Ectodermal cell (in vitro differentiated cells): ENCODE measurements at regions not wholly inside any gene's neighbourhood (a gene's known extent, or its start where the extent isn't known, plus 50 kb on each side); places are given as distances from the start of the nearest gene placed in this dataset.

ENCODE experiments used
- H3K27ac ChIP-seq: 2 replicates; pipeline ENCODE4 v1.7.0; 2013; ENCODE audit warnings: mild to moderate bottlenecking, low read depth, low read length; ENCODE audit not compliant: insufficient read depth, poor library complexity, severe bottlenecking
- H3K27me3 ChIP-seq: 2 replicates; pipeline ENCODE4 v1.7.0; 2013; ENCODE audit warnings: mild to moderate bottlenecking, low read length; ENCODE audit not compliant: insufficient read depth, control insufficient read depth, poor library complexity, severe bottlenecking
- H3K36me3 ChIP-seq: one replicate; pipeline ENCODE4 v1.7.0; 2013; ENCODE audit warnings: low read length; ENCODE audit not compliant: control insufficient read depth, insufficient read depth
- H3K4me1 ChIP-seq: one replicate; pipeline ENCODE4 v1.7.0; 2013; ENCODE audit warnings: low read length; ENCODE audit not compliant: control insufficient read depth, insufficient read depth
- H3K4me3 ChIP-seq: 2 replicates; pipeline ENCODE4 v1.7.0; 2013; ENCODE audit warnings: low read depth, low read length, control low read depth; ENCODE audit not compliant: insufficient read depth
- H3K9me3 ChIP-seq: 2 replicates; pipeline ENCODE4 v1.7.0; 2013; ENCODE audit warnings: mild to moderate bottlenecking, low read length, moderate library complexity; ENCODE audit not compliant: control insufficient read depth
- WGBS, 2 experiments: methylation state at CpG; one replicate each; pipeline ENCODE4 v1.1.7; 2013; ENCODE audit warnings: missing lambda C conversion rate in 2 of 2; 5-methylcytosine and 5-hydroxymethylcytosine counted together

- no peaks in the 10 kb centered on the region for H3K27me3 ChIP-seq
- H3K4me3 ChIP-seq, result no peak overlapping the region
- no peaks in the 10 kb centered on the region for H3K9me3 ChIP-seq
- WGBS, 2 experiments, result 78 to 100% methylated on average over 1 to 3 of the region's 3 CpGs
- H3K4me1 ChIP-seq, result peaks cover 5% of the 10 kb centered on the region
- H3K27ac ChIP-seq, result no peak overlapping the region
- no peaks in the 10 kb centered on the region for H3K36me3 ChIP-seq
Observed at GRCh38 chr22:49580024-49580423, 247.6 kb downstream of the BRD1 start.

DNA sequence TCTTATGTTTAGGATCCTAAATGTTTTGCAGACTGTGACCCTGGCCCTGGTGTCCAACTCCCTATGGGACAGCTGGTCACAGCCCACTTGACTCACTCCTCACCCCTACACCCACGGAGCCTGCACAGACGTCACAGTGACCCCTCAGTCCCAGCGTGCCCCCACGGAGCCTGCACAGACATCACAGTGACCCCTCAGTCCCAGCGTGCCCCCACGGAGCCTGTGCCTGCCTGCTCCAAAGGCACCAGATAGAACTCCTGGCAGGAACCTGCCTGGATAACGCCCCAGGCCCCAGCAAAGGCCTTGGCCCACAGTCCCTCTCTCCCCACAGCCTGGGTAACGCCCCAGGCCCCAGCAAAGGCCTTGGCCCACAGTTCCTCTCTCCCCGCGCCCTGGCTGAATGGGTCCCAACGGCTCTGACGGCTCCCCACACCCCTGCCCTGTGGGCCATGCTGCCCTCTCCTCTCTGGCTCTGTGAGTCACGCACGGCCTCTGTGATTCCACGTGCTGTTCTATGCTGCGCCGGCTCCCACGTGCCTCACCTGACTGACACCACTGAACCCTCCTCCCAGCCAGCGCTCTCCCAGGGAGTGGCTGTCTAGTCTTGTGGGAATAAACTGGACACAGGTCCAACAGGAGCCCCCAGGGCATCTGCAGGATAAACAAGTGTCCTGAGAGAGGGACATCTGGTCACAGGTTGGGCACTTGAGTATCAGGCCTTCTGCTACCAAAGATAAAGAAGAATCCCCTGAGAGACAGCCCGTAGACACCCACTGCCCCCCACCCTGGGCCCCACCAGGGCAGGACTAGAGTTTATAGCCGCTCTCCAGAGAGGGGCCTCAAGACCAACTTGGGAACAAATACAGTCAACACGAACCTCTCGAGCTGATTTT is 250.3 kb downstream of the BRD1 start:
- Histone ChIP-seq H3K4me3 (no peak overlapping the region), H3K36me3 (no peaks in the 10 kb centered on the region), H3K9me3 (no peaks in the 10 kb centered on the region), H3K27me3 (no peaks in the 10 kb centered on the region), H3K27ac (no peak overlapping the region), H3K4me1 (peaks cover 3% of the 10 kb centered on the region)
- WGBS, 2 experiments, result 91 to 92% methylated on average over 23 of the region's 23 CpGs

DNA sequence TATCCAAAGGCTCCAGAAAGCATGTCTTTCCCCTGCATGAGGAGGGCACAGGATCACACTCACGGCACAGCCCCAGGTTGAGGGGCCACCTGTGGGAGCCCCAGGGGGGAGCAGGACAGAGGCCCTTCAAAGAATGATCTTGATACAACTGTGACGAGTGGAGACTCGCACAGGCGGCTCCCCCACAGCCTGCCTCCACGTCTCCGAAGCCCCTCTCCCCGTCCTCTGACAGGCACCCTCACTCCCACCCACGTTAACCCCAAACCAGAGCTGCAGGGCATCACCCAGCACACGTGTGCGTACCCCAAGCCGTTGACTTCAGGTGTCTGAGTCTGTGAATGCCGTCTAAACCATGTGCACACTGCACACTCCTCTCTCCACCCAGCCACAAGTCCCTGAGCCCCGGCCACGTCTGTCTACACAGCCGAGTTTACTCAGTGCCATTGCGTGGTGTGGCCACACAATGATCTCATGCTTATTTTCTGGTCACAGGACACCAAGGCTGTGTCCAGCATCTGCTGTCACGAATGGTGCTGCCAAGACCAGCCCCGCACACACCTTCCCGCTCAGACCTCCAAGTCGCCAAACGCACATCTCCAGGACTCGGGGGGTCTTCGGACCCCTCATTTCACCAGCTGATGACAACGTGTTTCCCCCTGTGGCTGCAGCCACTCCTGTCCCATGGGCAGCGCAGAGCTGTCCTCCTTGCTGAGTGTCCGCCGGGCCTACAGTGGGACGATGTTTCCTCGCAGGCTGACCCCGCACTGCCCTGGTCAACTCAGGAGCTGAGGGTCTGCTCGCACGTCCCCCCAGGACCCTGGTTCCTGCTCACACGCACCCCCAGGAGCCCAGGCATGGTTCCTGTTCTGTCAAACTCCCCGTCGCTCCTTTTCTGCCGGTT is 251.2 kb downstream of the BRD1 start:
- Histone ChIP-seq H3K27ac (no peak overlapping the region), H3K4me1 (no peaks in the 10 kb centered on the region), H3K4me3 (no peak overlapping the region), H3K27me3 (no peaks in the 10 kb centered on the region), H3K9me3 (no peaks in the 10 kb centered on the region), H3K36me3 (no peaks in the 10 kb centered on the region)
- 94% methylated on average over 36 of the region's 36 CpGs for WGBS, 2 experiments

DNA sequence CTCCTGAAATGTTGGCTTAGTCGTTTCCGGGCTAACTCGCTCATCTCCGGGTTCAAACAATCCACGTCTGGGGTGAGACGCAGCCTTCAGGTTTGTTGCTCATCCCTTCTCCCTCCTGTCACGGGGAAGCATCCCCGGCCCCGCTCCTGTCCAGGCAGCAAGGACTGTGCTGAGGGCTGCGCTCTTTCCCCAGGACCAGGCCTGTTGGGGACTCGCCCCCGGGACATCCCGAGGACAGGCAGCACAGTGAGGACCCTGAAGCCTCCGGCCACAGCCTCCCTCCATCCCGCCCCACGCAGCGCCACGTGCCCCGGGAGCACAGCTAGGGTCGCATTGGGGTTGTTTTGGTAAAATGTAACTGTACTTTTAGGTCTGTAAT is 252.0 kb downstream of the BRD1 start:
- Histone ChIP-seq H3K27ac (no peak overlapping the region), H3K4me3 (no peak overlapping the region), H3K36me3 (no peaks in the 10 kb centered on the region), H3K9me3 (no peaks in the 10 kb centered on the region), H3K27me3 (no peaks in the 10 kb centered on the region), H3K4me1 (no peaks in the 10 kb centered on the region)
- WGBS, 2 experiments, result 96 to 97% methylated on average over 20 of the region's 20 CpGs

DNA sequence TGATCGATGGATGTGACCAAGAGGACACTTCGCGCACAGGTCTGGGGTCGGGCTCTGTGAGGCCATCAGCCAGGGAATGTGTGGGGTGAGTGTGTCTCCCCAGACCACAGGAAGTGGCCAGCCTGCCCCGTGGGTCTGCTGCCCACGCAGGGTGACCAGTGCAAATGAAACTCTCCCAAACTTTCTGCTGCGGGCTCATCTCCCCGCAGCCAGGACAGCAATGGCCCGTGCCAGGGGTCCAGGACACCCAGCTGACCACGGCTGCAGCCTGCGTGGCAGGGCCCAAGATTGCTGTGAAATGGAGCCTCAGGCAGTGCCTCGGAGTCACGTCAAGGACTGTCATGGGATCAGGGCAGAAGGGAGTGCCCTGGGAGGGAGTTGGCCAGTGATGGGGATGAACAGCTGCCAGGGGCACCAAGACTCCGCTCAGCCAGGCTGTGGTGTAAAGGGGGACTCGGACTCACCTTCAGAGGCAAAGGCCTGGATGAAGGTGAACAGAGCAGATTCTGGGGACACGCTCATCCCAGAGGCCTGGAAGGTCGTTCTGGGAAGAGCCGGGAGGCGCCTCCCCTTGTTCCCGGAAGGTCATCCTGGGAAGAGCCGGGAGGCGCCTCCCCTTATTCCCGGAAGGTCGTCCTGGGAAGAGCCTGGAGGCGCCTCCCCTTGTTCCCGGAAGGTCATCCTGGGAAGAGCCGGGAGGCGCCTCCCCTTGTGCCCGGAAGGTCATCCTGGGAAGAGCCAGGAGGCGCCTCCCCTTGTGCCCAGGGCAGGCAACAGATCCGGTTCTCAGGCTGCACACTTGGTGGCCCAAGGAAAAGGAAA is 252.6 kb downstream of the BRD1 start:
- H3K27me3 ChIP-seq, result no peaks in the 10 kb centered on the region
- WGBS, 2 experiments, result 86 to 88% methylated on average over 31 of the region's 31 CpGs
- H3K4me3 ChIP-seq, result no peak overlapping the region
- no peaks in the 10 kb centered on the region for H3K4me1 ChIP-seq
- no peaks in the 10 kb centered on the region for H3K36me3 ChIP-seq
- H3K27ac ChIP-seq, result no peak overlapping the region
- no peaks in the 10 kb centered on the region for H3K9me3 ChIP-seq

DNA sequence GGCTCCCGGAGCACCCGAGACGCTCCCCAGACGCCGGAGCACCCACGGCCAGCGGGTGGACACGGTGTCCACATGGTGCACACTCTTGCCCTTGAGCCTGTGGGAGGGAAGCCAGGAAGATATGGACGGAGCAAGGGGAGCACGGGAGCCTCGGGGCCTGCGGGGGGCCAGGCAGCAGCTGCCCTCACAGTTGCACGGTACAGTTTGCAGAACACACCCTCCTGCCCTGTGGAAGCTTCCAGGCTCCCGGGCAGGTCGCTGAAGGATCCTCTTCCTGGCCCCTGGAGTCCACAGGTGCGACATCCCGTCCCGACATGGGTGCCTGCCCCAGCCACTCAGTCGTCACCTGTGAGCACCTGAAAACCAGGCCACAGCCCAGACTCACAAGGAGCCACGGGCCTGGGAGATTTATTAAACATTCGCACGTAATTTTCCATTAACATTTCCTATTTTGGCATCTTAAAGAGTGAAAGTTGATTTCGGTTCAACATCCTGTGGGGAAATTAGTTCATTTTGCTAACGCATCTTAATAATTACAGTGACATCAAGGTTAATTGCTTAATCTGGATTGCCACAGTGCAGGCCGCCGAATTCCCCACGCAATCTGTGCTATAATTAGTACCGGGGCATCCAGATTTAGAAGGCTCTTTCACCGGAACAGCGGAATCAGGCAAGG is 253.3 kb downstream of the BRD1 start:
- H3K27me3 ChIP-seq, result no peaks in the 10 kb centered on the region
- no peak overlapping the region for H3K4me3 ChIP-seq
- 94 to 95% methylated on average over 30 of the region's 30 CpGs for WGBS, 2 experiments
- H3K36me3 ChIP-seq, result no peaks in the 10 kb centered on the region
- no peaks in the 10 kb centered on the region for H3K4me1 ChIP-seq
- no peaks in the 10 kb centered on the region for H3K9me3 ChIP-seq
- no peak overlapping the region for H3K27ac ChIP-seq

- Histone ChIP-seq H3K36me3 (no peaks in the 10 kb centered on the region), H3K27me3 (no peaks in the 10 kb centered on the region), H3K4me1 (no peaks in the 10 kb centered on the region), H3K4me3 (no peak overlapping the region), H3K27ac (no peak overlapping the region), H3K9me3 (no peaks in the 10 kb centered on the region)
- 92 to 96% methylated on average over 11 of the region's 11 CpGs for WGBS, 2 experiments
Observed at GRCh38 chr22:49573109-49573765, 254.4 kb downstream of the BRD1 start.

- no peaks in the 10 kb centered on the region for H3K36me3 ChIP-seq
- H3K27ac ChIP-seq, result no peak overlapping the region
- H3K27me3 ChIP-seq, result no peaks in the 10 kb centered on the region
- H3K9me3 ChIP-seq, result no peaks in the 10 kb centered on the region
- H3K4me3 ChIP-seq, result no peak overlapping the region
- H3K4me1 ChIP-seq, result no peaks in the 10 kb centered on the region
- WGBS, 2 experiments, result 94 to 96% methylated on average over 14 of the region's 14 CpGs
Observed at GRCh38 chr22:49571326-49571725, 256.3 kb downstream of the BRD1 start.
